Stimulated activated CD4-positive, alpha-beta T cell treated with anti-CD3 and anti-CD28 coated beads, Interleukin-2, amount 100 ng/mL, for 4 hours (primary cell): ENCODE measurements at regions not wholly inside any gene's neighbourhood (a gene's known extent, or its start where the extent isn't known, plus 50 kb on each side); places are given as distances from the start of the nearest gene placed in this dataset.

ENCODE experiments used
- DNase-seq: peaks from one replicate; pipeline ENCODE4 v3.0.0-alpha.2; 2020; ENCODE audit warnings: low read depth

DNA sequence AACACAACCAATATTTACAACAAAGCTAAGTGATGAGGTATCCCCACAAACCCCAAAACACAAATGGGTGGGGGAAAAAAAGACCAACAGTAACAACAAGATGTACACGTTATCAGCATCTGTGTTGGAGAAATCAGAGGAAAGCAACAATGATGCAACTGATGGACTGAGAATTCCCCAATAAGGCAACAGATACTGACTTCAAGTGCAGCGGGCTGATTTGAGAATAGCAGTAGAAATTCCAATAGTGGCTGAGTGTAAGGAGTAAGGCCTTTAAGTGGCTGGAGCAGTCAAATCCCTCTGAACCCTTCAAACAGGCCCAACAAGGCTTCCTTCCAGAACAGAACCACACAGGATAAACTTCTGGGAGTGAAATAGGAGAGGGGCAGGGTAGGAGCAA is 97.6 kb downstream of the TM2D1 start:
- no peak for DNase-seq

DNA sequence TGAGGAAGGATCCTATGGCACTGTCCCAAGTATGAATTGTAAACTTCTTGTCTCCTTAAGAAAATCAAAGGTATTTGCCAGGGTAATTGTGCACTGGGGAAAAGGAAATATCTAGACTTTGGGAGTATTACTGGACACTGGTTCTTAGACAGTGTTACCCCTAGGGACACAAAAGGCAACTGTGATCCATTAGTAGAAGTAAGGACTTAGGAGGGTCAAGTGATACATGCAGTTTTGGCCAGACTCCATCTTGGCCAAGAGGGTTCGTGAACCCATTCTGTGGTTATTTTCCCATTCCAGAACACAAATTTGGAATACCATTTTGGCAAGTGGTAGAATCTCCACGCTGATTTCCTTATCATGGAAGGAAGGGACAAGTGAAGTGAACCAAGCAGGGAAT is 98.1 kb downstream of the TM2D1 start:
- no peak for DNase-seq

DNA sequence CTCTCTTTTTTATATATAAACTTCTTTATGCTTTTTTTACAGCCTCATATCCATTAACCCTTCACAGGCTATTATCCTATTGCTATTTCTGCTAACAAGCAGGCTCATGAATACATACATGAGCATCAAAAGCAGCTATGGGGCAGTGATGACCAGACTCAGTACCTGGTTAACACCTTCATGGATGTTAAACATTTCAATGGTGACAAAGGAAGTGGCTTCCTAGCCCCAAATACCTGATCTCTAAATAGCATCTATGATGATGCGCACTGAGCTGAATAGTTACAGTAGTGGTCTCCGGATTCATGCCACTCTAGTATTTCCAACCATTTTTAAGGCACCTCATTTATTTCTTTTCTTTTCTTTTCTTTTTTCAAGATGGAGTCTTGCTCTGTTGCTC is 101.1 kb downstream of the TM2D1 start:
- no peak for DNase-seq

DNA sequence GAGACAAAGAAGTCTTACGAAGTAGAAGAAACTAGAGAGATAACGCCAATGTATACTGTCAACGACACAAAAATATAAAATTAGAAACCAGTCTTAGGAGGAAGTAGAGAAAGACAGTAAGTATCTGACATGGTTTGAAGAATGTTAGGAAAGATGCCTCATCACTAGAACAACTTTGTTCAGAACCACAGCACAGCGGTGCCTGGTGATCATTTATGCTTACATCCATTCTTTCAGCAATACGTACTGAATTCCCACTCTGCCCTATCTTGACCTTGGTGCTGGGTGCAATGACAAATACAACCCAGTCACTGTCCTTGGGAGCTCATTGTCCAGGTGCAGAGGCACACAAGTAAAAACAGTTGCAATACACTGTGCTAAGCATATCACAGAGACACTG is 104.4 kb downstream of the TM2D1 start:
- no peak for DNase-seq

DNA sequence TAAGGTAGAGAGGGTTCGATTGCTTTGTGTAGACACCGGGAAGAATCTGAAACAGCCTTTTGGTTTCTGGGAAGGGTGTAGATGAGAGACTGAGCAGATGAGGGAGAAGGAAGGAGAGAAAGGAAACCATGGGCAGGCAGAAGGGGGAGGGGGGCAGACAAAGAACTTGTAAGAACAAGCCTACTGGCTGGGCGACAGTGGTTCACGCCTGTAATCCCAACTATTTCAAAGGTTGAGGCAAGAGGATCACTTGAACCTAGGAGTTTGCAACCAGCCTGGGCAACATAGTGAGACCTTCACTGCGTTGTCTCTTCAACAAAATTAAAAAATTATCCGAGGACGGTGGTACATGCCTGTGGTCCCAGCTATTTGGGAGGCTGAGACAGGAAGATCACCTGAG is 106.2 kb downstream of the TM2D1 start:
- DNase-seq: no peak

DNA sequence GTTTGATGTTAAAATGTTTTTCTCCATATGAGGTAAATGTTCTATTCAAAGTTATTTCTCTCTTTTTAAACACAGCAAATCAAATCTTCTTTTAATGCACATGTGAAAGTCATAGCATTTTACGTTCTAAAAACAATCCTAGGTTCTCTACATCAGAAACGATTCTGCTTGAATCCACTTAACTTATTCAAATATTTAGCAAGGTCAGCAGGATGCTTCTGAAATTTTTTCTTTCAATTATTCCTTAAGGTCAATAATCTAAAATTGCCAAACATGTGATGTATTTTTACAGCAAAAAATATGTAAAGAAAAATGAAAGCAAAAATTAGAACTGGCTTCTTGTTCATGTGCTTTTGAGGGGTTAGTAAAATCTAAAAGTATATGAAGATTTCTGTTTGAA is 106.7 kb downstream of the TM2D1 start:
- no peak for DNase-seq

DNA sequence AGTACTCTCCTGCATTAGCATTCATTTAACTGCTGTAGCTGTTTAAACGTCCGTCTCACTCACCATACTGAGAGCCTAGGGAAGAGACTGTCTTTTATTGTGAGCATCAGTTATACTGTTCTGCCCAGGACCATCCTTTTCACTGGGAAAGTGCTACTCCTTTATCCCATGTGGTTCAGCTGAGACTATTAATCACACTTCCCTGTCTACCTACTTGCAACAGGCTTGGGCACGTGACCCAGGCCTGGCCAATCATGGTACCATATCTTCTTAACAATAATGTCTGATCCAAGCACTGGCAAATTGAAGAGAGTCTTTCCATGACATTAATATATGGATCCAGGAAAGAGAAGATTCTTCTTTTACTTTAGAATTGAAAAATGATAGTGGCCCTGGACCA is 108.1 kb downstream of the TM2D1 start:
- DNase-seq: no peak

DNA sequence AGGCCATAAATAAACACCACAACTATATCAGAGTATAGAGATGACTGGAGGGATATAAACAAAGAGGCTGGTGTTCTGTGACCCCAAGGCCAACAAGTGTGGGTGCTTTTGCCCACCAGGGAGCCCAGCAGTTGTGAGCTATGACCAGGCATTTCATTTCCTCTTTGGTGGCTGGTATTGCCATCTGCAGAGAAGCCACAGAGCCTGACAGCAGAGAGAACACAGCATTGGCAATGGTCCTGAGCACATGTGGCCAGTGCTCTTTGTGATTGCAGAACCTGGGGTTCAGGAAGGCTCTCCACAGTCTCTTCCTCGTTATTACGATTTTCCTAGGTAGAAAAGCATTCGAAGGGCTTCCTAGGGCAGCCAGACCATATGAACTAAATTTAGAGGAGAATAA is 112.3 kb downstream of the TM2D1 start:
- DNase-seq: no peak

DNA sequence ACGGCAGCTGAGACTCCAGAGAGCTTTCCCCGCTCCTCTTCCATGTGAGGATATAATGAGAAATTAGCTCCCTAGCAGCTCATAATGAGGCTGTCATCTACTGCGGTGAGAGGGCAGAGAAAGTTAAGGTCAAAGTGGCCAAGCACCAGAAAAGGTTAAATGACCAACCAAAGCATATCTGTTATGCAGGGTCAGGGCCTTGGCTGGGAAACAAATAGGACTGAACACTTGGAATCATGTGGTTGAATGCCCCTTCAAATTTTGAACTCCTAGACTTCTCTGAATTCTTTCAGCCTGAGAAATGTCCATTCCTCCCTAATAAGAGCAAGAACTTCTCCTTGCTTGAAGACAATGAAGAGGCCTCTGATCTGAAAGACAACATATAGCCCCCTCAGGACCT is 115.9 kb downstream of the TM2D1 start:
- DNase-seq: no peak

DNA sequence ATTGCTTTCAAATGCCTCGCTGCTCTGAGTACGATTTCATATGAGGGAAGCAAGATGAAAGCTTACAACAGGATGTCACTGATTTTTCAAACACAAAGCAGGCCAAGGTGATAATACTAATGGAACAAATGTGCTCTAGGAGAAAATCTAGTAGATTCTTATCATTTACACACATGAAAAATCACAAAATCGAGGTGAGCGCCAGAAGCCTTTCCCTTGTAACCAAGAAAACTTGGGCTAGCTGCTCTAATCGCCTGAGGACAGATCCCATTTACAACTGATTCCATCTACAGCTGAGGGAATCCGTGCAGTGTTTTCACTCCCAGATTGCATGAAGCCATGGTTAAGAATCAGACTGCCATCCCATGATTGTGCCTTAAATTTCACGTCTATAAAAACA is 117.5 kb downstream of the TM2D1 start:
- DNase-seq: no peak

DNA sequence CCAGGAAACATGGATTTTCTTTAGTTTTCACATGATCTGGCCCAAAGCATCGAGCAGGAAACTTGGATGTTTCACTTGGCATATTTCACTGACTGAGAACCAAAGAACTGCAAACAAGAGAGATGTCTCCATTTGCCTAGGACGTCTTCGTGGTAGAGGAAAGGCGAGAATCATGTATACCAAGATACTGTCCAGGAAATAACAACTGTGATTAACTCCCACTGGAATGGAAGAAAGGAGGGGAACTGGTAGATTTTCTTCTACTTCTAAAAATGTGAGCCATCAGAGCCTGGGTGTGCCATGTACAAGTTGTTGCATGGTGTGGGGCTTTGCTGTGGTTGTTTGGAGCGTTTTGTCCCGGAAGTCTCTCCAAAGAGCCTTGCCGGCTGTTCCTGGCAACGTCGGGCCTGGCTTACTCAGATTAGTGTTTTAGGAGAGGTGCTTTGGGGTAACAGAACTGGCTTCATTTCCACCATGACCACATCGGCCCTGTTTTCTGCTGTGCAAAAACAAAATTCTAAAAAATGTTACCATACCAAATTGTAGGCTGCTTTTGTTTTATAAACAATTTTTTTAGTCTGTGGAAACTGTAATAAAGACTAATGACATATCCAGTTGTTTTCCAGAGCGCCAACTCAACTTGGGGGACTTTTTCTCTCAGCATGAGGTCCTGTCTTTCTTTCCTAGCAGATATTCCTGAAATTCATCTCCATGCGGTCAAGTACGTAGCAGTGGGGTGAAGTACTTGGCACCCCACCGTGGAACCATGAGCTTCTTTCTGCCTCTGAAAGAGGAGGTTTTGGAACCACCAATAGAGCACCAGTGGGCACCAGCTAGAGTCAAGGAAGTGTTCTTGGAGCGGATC is 118.3 kb downstream of the TM2D1 start:
- DNase-seq: no peak

DNA sequence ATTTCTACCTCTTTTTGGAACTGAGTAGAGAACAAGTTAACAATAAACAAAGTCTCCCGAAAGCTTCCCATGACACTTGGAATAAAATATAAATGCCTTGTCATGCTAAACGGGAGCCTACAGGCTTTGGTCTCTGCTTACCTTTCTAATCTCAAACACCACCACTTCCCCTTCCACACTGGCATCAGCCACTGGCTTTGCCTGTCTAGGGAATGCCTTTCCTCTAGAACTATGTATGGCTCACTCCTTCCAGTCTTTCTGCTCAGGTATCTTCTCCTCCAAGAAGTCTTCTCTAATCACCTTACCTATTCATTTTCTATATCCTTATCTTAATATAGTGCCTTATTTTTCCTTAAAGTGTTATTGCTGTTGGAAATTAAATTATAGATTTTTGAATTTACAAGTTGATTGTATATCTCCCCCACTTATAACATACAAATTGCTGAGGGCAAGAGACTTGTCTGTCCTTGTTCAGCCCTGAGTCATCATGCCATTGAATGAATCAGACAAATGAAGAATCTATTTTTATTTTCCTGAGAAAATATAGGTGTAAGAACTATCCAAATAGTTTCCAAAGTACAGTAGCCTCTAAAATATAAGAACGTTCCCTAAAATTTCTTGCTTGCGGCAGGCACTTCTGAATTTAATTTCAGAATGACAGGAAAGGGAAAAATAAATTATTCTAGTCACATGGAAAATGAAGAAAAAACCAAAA is 119.2 kb downstream of the TM2D1 start:
- no peak for DNase-seq

DNA sequence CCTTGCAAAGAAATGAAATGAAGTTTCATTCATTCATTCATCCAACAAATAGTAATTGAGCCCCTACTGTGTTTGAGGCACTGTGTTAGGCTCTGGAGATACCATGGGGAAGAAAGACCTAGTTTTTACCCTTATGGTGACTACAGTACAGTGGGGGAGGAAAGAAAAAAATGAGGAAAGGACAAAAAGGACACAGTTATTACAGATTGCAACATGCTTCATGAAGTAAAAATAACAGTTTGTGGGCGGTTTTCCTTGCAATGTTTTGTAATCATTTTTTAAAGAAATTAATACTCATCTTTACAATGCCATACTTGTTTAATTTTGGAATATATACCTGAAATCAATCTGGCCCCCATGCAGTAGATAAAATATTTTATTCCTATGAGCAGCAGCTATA is 120.3 kb downstream of the TM2D1 start:
- DNase-seq: no peak

DNA sequence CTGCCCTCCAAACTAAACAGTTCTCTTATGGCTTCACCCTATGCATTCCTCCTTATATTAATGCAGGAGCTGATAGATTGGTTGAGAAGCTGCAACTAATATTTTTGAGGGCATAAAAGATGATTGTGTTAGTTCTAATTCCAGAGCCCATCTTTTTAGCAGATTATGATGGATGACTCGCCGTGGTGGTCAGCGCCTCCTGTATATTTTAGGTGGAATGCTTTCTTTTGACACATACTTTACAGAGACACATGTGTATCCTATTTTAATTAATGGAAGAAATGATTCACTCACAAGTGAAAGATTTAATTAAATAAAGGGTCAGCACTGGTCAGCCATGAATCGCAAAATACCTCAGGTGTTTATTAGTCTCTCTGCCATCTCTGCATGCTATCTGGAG is 120.7 kb downstream of the TM2D1 start:
- no peak for DNase-seq

DNA sequence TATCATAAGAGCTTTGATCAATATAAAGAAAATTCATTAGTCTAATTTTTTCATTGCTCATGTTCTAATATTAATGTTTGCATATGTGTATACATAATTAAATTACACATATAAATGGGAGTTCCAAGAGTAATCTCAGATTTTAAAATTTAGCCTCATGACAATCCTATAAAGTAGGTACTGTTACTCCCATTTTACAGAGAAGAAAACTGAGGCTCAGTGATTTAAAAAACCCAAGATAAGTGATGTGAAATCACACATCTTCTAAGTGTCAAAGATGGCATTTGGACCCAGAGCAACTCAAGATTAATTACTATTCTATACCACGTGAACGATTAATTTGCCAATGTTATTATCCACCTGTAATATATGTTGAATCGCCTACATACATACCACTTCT is 122.3 kb downstream of the TM2D1 start:
- DNase-seq: no peak

DNA sequence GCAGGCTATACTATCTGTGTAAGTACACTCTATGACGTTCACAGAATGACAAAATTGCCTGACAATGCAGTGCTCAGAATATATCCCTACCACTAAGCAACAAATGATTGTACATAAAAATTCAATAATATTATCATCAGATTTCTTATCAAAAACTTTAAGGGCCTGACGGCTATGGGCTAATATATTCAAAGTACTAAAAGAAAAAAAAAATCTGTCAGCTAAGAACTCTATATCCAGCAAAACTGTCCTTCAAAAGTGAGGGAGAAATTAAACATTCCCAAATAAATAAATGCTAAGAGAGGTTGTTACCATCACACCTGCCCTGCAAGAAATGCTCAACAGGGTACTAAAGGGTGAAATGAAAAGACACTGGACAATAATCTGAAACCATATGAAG is 127.3 kb downstream of the TM2D1 start:
- DNase-seq: no peak

DNA sequence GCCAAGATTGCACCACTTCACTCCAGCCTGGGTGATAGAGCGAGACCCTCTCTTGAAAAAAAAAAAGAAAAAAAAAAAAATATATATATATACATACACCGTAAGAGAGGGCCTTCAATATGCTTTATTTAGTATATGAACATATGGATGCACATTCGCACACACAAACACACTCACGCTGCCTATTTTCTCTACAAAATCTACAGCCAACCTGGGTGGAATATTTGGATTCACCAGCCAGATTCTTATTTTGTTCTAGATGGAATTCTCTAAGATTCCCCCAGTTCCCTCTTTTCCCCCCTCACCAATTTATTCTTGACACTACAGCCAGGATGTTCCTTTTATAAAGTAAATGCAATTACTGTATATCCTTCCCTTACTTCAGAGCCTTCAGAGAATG is 131.6 kb downstream of the TM2D1 start:
- DNase-seq: no peak

DNA sequence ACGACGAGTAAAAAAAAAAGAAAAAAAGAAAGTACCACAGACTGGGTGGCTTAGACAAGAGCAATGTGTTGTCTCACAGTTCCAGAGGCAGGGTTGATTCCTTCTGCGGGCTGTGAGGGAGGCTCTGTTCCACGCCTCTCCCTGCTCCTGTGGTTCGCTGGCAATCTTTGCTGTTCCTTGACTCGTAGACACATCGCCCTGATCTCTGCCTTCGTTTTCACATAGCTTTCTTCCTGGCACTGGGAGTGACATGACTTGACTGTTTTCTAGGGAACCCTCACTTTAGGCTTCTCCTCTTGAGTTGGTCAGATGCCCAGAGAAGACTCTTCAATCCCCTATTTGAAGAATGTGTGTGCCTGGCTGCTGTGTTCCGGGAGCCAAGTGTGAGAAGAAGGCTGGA is 133.6 kb downstream of the TM2D1 start:
- DNase-seq: no peak

DNA sequence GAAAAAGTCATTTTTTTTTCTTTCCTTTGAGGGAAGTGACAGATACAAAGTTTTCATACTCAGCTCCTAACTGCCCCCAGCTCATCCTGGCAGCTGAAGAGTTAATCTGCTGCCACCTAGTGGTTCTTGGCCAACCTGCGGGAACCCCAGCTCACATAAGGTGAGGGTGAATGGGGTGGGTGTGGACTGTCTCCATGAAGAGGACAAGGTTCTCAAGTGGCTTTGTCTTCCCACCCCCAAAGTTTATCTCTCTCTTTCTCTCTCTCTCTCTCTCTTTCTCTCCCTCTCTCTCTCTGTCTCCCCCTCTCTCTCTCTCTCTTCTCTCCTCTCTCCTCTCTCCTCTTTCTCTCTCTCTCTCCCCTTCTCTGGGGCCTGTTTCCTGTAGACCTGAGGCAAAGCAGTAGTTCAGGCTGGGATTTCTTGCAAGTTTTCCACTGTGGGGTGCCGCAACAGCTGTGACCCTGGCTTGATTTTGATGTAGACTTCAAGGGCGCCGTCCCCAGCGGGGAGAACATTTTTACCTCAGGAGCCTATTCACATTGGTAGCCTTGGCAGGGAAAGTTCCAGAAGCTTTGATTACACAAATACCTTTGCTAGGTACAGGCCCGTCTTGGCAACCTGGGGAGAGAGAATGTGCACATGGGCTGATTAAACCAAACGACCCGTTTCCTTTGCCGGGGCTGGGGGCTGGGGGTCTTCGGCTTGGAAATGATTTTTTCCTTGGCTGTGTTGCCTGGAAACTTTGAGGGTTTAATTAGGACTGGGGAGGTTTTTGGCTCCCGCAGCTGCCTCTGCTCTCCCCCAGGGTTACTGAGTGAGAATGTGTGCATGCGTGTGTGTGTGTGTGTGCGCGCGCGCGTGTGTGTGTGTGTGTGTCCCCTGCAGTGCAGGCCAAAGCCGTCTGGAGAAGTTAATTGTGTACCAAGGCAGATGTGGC is 135.9 kb downstream of the TM2D1 start:
- DNase-seq: peak; percentile 26

DNA sequence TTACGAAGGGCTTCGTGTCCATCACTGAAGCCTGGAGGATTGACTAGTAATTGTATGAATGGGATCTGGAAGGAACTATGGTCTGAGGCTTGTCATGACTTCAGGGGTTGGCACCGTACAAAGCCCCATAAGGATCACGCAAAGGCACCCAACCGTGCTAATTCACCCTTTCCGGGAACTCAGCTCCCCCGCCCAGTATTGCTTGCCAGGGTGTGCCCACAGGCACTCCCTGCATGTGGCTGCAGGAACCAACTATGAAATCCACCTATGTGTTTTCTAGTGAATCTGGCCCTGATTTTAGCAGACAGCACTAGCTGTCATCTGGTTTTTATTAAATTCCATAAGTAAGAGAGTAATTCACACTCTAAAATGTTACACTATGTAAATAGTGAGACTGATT is 139.2 kb downstream of the TM2D1 start:
- DNase-seq: no peak

DNA sequence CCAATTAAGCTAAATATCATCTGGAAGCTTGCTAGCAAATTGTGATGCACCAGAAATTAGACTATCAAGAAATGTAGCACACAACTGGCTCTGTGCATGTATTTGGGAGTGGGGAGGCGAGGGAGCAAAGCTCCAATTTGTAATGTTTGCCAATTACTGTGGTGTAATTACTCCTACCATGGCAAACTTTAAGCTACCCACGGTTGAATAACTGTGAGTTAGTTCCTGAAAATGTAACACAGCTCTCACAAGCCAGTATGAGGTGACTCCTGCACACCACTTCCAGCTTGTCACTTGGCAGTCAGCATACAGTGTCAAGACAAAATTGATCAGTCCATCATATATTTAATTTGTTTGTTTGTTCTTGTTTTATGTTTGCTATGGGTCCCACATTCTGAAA is 141.2 kb downstream of the TM2D1 start:
- DNase-seq: no peak

DNA sequence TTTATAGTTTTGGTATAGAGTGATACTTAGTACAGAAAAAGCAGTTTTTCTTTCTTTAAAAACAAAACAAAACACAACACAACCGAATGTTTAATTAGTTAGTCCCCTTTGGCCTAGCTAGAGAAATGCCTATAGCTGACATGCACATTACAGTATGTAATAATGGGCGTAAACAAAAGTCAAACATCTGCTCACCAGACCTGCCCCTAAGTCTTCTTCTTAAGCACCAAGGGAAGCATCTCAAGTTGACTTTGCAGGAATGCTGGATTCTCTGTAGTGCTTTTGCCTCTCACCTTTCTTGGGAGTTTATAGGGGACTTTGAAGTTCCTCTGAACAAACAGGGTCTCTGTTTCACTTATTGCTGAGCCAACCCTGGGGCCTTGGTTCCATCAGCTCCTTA is 143.7 kb downstream of the TM2D1 start:
- no peak for DNase-seq

DNA sequence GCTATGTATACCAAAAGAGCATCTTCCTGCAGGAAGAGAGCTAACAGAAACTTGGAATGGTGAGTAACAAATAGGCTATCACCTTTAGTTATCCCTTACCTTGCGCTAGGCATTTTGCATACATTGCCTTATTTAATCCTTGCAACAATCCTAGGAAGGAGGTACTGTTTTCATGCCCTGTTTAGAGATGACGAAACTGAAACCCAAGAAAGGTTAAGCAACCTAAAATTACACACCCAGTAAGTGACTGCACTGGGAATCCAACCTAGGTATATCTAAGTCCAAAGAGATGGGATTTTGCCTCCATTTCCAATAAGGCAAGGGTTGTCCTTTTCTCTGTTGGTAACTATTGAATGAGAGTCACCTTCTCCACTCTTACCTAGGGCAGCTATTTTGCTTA is 144.5 kb downstream of the TM2D1 start:
- no peak for DNase-seq
